ENCODE measurements at regions not wholly inside any gene's neighbourhood (a gene's known extent, or its start where the extent isn't known, plus 50 kb on each side); places are given as distances from the start of the nearest gene placed in this dataset.
"Not testable (repeated sequence)": the region's sequence is repeated elsewhere in the genome, so short reads cannot be mapped to it uniquely, and the experiment has no call there.

GRCh38 chr2:173545364-173545763 is 190.7 kb downstream of the CDCA7 start:
- no peak for DNase-seq (ENCODE audit: low read depth, low spot score)

DNA sequence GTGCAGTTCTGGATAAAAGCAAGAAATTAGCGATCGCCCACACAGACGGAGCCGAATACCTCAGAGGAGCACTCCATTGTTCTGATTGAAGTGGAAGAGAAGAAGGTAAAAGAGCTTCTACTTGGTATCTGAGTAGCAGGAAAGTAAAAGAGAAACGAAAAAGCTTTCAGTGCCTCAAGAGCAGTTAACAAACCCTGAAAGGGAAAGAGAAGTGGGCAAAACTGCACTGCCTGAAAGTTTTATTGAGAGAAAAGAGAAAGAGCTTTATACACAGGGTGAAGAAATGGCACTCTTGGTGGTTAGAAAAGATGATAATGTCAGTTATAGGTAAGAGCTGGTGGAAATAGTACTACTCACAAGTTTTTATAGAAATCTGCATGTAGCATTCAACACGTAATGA is 192.8 kb downstream of the CDCA7 start:
- no peak for DNase-seq (ENCODE audit: low read depth, low spot score)

DNA sequence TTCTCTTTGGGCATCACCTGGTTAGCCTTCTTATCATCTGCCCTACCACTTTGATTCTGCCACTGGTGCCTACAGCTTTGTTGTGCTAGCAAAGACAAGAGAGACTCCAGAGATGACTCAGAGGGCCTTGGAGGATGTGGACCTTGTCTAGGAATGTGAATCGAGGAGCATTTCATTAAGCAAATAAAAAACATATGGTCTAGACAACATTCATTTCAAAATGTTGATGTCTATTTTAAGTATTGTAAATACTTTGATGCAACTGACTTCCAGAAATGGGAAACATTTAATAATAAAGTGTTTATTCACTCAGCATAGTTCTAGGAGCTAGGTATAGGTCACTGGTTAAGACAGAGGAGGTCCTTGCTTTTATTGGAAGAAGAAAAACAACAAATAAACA is 195.5 kb downstream of the CDCA7 start:
- no peak for DNase-seq (ENCODE audit: low read depth, low spot score)

DNA sequence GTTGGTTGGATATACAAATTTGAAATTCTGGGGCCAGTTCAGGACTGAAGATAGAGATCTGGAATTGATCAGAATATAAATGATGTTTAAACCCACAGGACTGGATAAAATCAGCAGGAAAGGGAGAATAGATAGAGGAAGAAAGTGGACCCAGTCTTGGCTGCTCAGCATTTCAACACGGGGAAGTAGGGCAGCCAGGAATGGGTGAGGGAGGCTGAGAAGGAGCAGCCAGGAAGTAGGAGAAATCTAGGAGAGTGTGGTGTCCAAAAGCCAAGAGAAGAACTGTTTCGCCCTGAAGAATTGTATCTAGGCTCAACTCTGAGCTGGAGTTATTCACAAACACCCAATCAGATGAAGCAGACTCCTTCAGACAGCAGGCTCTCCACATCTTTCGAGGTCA is 197.9 kb downstream of the CDCA7 start:
- no peak for DNase-seq (ENCODE audit: low read depth, low spot score)

- no peak for DNase-seq (ENCODE audit: low read depth, low spot score)
Measured at GRCh38 chr2:173553593-173553992, 198.9 kb downstream of the CDCA7 start.

- DNase-seq (ENCODE audit: low read depth, low spot score) = no peak
Measured at GRCh38 chr2:173555833-173556232, 201.2 kb downstream of the CDCA7 start.

DNA sequence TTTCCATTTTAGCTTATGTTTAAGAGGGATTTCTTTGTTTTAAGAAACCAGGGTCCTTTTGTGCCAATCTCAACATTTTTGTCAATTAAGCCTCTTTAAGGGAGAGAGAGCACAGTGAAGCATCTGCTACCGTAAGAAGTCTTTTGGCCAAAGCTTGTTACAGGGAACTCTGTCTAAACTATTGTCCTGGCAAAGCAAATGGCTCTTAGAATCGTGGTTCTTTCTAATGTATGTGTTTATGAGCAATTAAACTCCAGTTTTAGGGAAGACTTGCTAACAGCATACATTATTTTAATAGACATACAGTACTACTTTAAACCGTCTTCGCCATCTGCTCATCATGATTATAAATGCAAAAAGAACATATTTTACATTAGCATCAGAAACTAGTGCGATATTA is 202.1 kb downstream of the CDCA7 start:
- DNase-seq (ENCODE audit: low read depth, low spot score) = no peak

DNA sequence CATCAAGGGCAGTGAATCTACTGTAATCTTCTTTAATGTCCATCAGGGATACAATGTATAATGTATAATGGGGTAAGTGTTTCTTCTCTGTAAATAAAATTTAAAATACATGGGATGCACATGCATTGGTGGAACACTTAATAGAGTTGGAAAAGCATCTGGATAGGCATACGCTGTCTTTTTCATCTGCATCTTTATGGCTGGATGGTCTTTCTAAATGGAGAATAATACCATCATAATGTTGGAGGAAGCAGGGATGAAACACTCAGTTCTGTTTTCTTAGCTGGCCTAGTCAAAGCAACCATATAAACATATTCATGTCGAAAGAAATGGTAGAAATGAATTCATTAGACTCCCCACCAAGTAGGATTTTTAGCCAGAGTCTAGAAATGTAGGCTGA is 202.8 kb downstream of the CDCA7 start:
- DNase-seq (ENCODE audit: low read depth, low spot score) = no peak

GRCh38 chr2:173567493-173567892 is 212.8 kb downstream of the CDCA7 start:
- no peak for DNase-seq (ENCODE audit: low read depth, low spot score)

GRCh38 chr2:173568054-173568453 is 213.4 kb downstream of the CDCA7 start:
- no peak for DNase-seq (ENCODE audit: low read depth, low spot score)

DNA sequence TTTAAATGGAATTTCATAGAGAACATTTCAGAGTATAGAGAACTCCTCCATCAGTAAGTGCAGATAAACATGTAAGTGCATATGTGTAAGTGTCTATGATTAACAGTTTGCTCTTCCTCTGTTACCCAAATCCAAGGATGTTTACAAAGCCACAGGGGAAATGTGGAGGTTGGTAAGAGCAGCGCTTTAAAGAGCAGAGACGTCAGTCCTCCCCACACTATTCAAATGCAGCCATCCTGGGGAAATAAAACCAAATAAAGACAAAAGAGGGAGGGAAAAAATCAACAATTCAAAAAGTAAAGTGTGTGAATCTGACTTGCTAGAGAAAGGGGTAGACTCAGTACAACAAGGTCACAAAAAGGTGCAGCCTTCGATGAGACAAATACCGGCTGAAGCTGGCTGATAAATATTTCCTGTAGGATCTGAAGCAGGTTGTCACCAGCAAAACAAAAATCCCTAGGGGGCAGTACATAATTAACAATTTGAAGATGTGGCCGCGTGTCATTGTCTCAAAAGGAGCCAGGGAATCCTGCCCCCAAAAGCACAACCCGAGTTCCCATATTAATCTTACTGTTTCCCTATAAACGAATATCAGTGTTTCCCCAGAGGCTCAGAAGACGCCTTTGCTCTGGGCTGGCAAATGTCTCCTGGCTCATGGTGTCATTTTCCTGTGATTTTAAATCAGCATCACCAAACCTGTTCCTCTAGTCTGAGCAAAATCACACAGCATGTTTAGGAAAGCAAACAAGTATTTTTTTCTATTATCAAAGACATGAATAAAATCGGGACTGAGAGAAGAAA is 216.5 kb downstream of the CDCA7 start:
- DNase-seq (ENCODE audit: low read depth, low spot score) = no peak

- no peak for DNase-seq (ENCODE audit: low read depth, low spot score)
Measured at GRCh38 chr2:173571887-173572680, 217.4 kb downstream of the CDCA7 start.

DNA sequence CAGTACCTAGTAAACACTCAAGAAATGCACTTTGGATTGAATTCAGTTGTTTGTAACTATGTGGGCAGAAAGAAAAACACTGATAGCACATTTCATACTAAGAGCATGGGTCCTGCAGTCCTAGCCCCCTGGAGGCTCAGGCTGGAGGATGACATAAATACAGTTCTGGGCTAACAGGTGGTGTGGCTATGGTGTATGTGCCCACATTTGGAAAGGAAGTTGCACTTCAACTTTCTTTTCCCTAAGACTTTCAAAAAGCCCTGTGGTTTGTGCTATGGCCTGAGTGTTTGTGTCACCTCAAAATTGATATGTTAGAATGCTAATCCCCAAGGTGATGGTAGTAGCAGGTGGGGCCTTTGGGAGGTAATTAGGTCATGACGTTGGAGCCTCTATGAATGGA is 218.2 kb downstream of the CDCA7 start:
- no peak for DNase-seq (ENCODE audit: low read depth, low spot score)

DNA sequence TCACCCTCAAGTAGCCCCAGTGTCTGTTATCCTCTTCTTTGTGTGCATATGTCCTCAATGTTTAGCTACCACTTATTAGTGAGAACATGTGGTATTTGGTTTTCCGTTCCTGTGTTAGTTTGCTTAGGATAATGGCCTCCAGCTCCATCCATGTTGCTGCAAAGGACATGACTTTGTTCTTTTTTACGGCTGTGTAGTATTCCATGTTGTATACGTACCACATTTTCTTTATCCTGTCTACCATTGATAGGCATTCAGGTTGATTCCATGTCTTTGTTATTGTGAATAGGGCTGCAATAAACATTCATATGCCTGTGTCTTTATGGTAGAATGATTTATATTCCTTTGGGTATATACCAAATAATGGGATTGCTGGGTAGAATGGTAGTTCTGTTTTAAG is 219.1 kb downstream of the CDCA7 start:
- not testable (repeated sequence) for DNase-seq (ENCODE audit: low read depth, low spot score)

GRCh38 chr2:173574324-173575112 is 219.8 kb downstream of the CDCA7 start:
- DNase-seq (ENCODE audit: low read depth, low spot score) = no peak

DNA sequence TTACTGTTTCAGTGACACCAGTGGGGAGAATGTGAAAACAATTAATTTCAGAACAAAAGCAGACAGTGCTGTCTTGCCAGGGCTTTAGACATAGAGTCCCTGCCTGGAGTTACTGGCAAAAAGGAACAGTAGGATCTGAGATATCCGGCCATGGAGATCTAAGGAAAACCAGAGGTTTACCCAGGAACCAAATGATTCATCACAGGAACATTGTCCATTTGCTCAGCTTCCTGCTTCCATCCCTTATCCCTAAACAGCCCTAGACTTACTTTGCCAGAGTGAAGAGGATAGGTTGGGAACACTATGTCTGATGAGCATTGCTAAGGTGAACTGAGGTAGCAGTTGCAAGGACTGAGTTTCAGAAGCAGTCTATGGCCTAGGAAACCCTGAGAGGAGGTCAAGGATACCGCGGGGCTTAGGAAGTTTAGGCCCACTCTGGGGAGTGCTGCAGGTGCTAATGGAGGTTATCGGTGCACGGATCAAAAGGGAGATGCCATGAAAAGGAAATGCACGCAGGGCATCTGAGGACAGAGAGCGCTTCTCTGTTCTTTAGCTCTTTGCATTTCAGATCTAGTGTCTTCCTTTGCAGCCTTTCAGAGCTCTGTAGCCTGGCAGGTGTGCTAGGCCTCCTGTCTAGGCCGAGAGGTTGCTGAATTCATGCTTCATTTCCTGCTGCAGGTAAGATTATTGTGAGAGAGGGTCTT is 223.9 kb downstream of the CDCA7 start:
- DNase-seq (ENCODE audit: low read depth, low spot score) = no peak

- DNase-seq (ENCODE audit: low read depth, low spot score) = no peak
Measured at GRCh38 chr2:173580351-173580750, 225.7 kb downstream of the CDCA7 start.

GRCh38 chr2:173580956-173581355 is 226.3 kb downstream of the CDCA7 start:
- no peak for DNase-seq (ENCODE audit: low read depth, low spot score)

- no peak for DNase-seq (ENCODE audit: low read depth, low spot score)
Measured at GRCh38 chr2:173583196-173583595, 228.5 kb downstream of the CDCA7 start.

DNA sequence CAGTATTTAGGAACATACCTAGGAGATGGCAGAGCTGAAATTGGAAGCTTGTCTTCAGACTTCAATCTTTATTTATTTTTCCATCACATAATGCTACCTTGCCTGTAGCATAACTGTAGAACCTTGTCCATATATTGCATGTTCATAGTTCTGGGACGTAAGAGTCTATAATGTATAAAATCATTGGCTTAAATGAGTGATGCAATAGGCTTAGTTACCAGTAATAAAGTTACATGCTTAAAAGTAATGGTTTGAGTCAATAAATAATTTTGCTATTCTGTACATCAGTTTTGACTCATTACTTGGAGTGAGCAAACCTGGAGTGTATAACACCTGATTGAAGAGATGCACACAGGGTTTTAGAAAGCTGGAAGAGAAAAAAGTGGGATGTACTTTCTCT is 229.3 kb downstream of the CDCA7 start:
- no peak for DNase-seq (ENCODE audit: low read depth, low spot score)

DNA sequence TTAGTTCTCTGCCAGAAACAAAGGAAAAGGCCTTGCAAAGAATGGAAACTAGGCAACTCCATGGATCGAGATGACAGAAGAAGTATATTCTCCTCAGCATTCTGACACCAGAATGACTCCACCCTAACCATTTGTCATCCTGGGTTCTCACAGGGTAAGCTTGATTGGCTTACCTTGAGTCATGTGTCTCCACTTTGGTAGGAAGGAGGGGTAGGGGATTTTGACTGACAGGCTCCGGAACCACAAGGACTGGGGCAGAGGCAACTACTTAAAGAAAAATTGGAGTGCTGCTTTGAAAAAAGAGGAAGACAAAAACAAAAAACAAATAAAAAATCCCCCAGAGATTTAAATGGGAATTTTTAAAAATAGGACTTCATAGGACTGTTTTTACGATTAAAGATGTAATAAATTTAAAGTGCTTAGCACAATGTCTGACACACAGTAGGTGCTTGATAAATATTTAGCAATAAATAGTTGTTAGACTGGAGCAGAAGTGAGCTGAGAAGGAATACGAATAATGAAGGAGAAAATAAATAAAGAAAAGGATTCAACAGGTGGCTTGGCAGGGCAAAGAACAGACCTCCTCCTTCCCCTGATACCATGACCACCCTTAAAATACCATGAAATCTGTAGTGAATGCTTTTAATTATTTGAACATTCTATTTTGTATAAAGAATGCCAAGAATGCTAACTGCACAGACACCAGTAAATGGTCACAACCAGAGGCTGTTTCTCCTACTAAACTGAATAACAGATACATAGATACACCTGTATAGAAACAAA is 230.2 kb downstream of the CDCA7 start:
- no peak for DNase-seq (ENCODE audit: low read depth, low spot score)

Data from activated naive CD8-positive, alpha-beta T cell treated with anti-CD3 and anti-CD28 coated beads, Interleukin-2, amount 50 U/mL, for 16 hours (primary cell).